ENCODE measurements at regions not wholly inside any gene's neighbourhood (a gene's known extent, or its start where the extent isn't known, plus 50 kb on each side); places are given as distances from the start of the nearest gene placed in this dataset.

GRCh38 chr9:89808756-89809181 lies 204.0 kb downstream of the GADD45G start:
- in situ Hi-C loops (cut with HindIII; ENCODE audit: low pct_ligation_motif_present, low pct_unique_long_range_greater_than_20kb, low sequenced_read_pairs) = no loop called here
- peak; percentile 34 for DNase-seq

GRCh38 chr9:89810431-89810830 lies 205.6 kb downstream of the GADD45G start:
- in situ Hi-C loops (cut with HindIII; ENCODE audit: low pct_ligation_motif_present, low pct_unique_long_range_greater_than_20kb, low sequenced_read_pairs) = no loop called here
- DNase-seq = peak; percentile 70

GRCh38 chr9:89811356-89811755 lies 206.5 kb downstream of the GADD45G start:
- in situ Hi-C loops (cut with HindIII; ENCODE audit: low pct_ligation_motif_present, low pct_unique_long_range_greater_than_20kb, low sequenced_read_pairs) = no loop called here
- DNase-seq = no peak

GRCh38 chr9:89811886-89812450 lies 207.2 kb downstream of the GADD45G start:
- no peak for DNase-seq
- in situ Hi-C loops (cut with HindIII; ENCODE audit: low pct_ligation_motif_present, low pct_unique_long_range_greater_than_20kb, low sequenced_read_pairs) = no loop called here

- in situ Hi-C loops (cut with HindIII; ENCODE audit: low pct_ligation_motif_present, low pct_unique_long_range_greater_than_20kb, low sequenced_read_pairs) = no loop called here
- DNase-seq = no peak
Measured at GRCh38 chr9:89812556-89813181, 207.9 kb downstream of the GADD45G start.

- in situ Hi-C loops (cut with HindIII; ENCODE audit: low pct_ligation_motif_present, low pct_unique_long_range_greater_than_20kb, low sequenced_read_pairs) = no loop called here
- DNase-seq = no peak
Measured at GRCh38 chr9:89813482-89813881, 208.7 kb downstream of the GADD45G start.

GRCh38 chr9:89814340-89815040 lies 209.7 kb downstream of the GADD45G start:
- in situ Hi-C loops (cut with HindIII; ENCODE audit: low pct_ligation_motif_present, low pct_unique_long_range_greater_than_20kb, low sequenced_read_pairs) = no loop called here
- peak; percentile 19 for DNase-seq

GRCh38 chr9:89815061-89815902 lies 210.5 kb downstream of the GADD45G start:
- in situ Hi-C loops (cut with HindIII; ENCODE audit: low pct_ligation_motif_present, low pct_unique_long_range_greater_than_20kb, low sequenced_read_pairs) = no loop called here
- DNase-seq = no peak

- no peak for DNase-seq
- in situ Hi-C loops (cut with HindIII; ENCODE audit: low pct_ligation_motif_present, low pct_unique_long_range_greater_than_20kb, low sequenced_read_pairs) = no loop called here
Measured at GRCh38 chr9:89815903-89816573, 211.2 kb downstream of the GADD45G start.

GRCh38 chr9:89817151-89817950 lies 212.5 kb downstream of the GADD45G start:
- in situ Hi-C loops (cut with HindIII; ENCODE audit: low pct_ligation_motif_present, low pct_unique_long_range_greater_than_20kb, low sequenced_read_pairs) = no loop called here
- DNase-seq = no peak

GRCh38 chr9:89820337-89820736 lies 215.5 kb downstream of the GADD45G start:
- in situ Hi-C loops (cut with HindIII; ENCODE audit: low pct_ligation_motif_present, low pct_unique_long_range_greater_than_20kb, low sequenced_read_pairs) = no loop called here

GRCh38 chr9:89821081-89821480 lies 216.3 kb downstream of the GADD45G start:
- in situ Hi-C loops (cut with HindIII; ENCODE audit: low pct_ligation_motif_present, low pct_unique_long_range_greater_than_20kb, low sequenced_read_pairs) = no loop called here
- no peak for DNase-seq

More at GRCh38 chr9:89820337-89820736, 215.5 kb downstream of the GADD45G start:
- no peak for DNase-seq

GRCh38 chr9:89822996-89823395 lies 218.2 kb downstream of the GADD45G start:
- in situ Hi-C loops (cut with HindIII; ENCODE audit: low pct_ligation_motif_present, low pct_unique_long_range_greater_than_20kb, low sequenced_read_pairs) = no loop called here
- no peak for DNase-seq

- no peak for DNase-seq
- in situ Hi-C loops (cut with HindIII; ENCODE audit: low pct_ligation_motif_present, low pct_unique_long_range_greater_than_20kb, low sequenced_read_pairs) = no loop called here
Measured at GRCh38 chr9:89825669-89826068, 220.9 kb downstream of the GADD45G start.

GRCh38 chr9:89826186-89826585 lies 221.4 kb downstream of the GADD45G start:
- in situ Hi-C loops (cut with HindIII; ENCODE audit: low pct_ligation_motif_present, low pct_unique_long_range_greater_than_20kb, low sequenced_read_pairs) = no loop called here
- no peak for DNase-seq

GRCh38 chr9:89829346-89829745 lies 224.5 kb downstream of the GADD45G start:
- in situ Hi-C loops (cut with HindIII; ENCODE audit: low pct_ligation_motif_present, low pct_unique_long_range_greater_than_20kb, low sequenced_read_pairs) = no loop called here
- no peak for DNase-seq

- no peak for DNase-seq
- in situ Hi-C loops (cut with HindIII; ENCODE audit: low pct_ligation_motif_present, low pct_unique_long_range_greater_than_20kb, low sequenced_read_pairs) = no loop called here
Measured at GRCh38 chr9:89835666-89836065, 230.9 kb downstream of the GADD45G start.

Data from ACHN (cell line).